Fibroblast of lung (primary cell): ENCODE measurements at regions not wholly inside any gene's neighbourhood (a gene's known extent, or its start where the extent isn't known, plus 50 kb on each side); places are given as distances from the start of the nearest gene placed in this dataset.

Experiments used
- EZH2 ChIP-seq: IDR thresholded peaks from 2 replicates; pipeline ENCODE4 v1.5.1; 2012; ENCODE audit warnings: low read length, control low read depth, mild to moderate bottlenecking; ENCODE audit errors: missing control alignments
- TF ChIP-seq, protein P1 (sequence below), 2 donors: IDR thresholded peaks in 1 of 2; conservative IDR thresholded peaks in 1 of 2; 1 replicate in 1 of 2; 2 replicates in 1 of 2; pipeline ENCODE4 v1.5.1; 2011 to 2012; ENCODE audit warnings: low read length in 2 of 2, control low read depth in 1 of 2, inconsistent platforms in 1 of 2, low read depth in 1 of 2, mild to moderate bottlenecking in 1 of 2

DNA sequence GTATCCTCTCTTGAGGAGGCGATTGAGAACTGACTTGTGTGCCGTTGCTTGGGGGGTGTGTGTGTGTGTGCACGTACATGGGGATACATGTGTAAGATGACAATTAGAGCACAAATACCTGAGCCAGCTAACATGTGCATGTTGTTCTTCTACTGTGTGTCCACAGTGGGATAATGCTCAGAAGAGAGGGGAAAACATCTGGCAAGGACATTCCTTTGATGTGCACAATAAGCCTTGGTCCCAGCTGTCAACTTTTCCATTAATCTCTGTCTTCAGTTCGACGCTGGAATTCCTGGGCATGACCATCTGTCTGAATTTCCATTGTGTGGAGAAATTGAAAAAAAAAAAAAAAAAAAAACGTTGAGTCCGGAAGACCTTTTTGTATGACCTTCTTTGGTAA lies 592.0 kb upstream of the GALNTL6 start:
- TF ChIP-seq EZH2 = no peak
- TF ChIP-seq, protein P1, sequence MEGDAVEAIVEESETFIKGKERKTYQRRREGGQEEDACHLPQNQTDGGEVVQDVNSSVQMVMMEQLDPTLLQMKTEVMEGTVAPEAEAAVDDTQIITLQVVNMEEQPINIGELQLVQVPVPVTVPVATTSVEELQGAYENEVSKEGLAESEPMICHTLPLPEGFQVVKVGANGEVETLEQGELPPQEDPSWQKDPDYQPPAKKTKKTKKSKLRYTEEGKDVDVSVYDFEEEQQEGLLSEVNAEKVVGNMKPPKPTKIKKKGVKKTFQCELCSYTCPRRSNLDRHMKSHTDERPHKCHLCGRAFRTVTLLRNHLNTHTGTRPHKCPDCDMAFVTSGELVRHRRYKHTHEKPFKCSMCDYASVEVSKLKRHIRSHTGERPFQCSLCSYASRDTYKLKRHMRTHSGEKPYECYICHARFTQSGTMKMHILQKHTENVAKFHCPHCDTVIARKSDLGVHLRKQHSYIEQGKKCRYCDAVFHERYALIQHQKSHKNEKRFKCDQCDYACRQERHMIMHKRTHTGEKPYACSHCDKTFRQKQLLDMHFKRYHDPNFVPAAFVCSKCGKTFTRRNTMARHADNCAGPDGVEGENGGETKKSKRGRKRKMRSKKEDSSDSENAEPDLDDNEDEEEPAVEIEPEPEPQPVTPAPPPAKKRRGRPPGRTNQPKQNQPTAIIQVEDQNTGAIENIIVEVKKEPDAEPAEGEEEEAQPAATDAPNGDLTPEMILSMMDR (conservative IDR thresholded peaks at IDR 0.05 in 1 of 2, IDR thresholded peaks at IDR 0.05 in 1 of 2; ENCODE audit: low read depth in 1 of 2, low read length in 2 of 2) = no peak
